C1 segment of cervical spinal cord (tissue), 14 donors: ENCODE measurements at regions not wholly inside any gene's neighbourhood (a gene's known extent, or its start where the extent isn't known, plus 50 kb on each side); places are given as distances from the start of the nearest gene placed in this dataset.
"Not testable (repeated sequence)": the region's sequence is repeated elsewhere in the genome, so short reads cannot be mapped to it uniquely, and the experiment has no call there.

Experiments
- DNase-seq, 14 donors: peaks; one replicate each; lab custom pipeline; 2025; lab: John Stamatoyannopoulos, UW

- DNase-seq = no peak
These were observed 275.7 kb upstream of the MMADHC start for GRCh38 chr2:149863227-149863626.

GRCh38 chr2:149861034-149861433 is 273.5 kb upstream of the MMADHC start:
- no peak for DNase-seq

GRCh38 chr2:149860276-149860921 is 272.8 kb upstream of the MMADHC start:
- DNase-seq = no peak

- DNase-seq = peak in 2 of 14 donors; percentile 2 to 4
These were observed 271.5 kb upstream of the MMADHC start for GRCh38 chr2:149858901-149859634.

GRCh38 chr2:149858216-149858615 is 270.6 kb upstream of the MMADHC start:
- no peak for DNase-seq

GRCh38 chr2:149857344-149857743 is 269.8 kb upstream of the MMADHC start:
- no peak for DNase-seq

GRCh38 chr2:149855859-149856258 is 268.3 kb upstream of the MMADHC start:
- not testable (repeated sequence) for DNase-seq

- DNase-seq = no peak
These were observed 262.0 kb upstream of the MMADHC start for GRCh38 chr2:149849591-149849990.

- DNase-seq = no peak
These were observed 261.6 kb upstream of the MMADHC start for GRCh38 chr2:149849136-149849535.

- no peak for DNase-seq
These were observed 253.8 kb upstream of the MMADHC start for GRCh38 chr2:149841396-149841795.

- DNase-seq = no peak
These were observed 244.7 kb upstream of the MMADHC start for GRCh38 chr2:149832324-149832723.

GRCh38 chr2:149828520-149829210 is 241.1 kb upstream of the MMADHC start:
- DNase-seq = no peak

GRCh38 chr2:149827585-149828126 is 240.1 kb upstream of the MMADHC start:
- peak in 1 of 14 donors; percentile 2 for DNase-seq

GRCh38 chr2:149826471-149827125 is 239.0 kb upstream of the MMADHC start:
- no peak for DNase-seq

GRCh38 chr2:149825473-149825872 is 237.9 kb upstream of the MMADHC start:
- DNase-seq = no peak

- DNase-seq = no peak
These were observed 236.6 kb upstream of the MMADHC start for GRCh38 chr2:149824136-149824535.

GRCh38 chr2:149819356-149819957 is 231.9 kb upstream of the MMADHC start:
- DNase-seq = no peak

GRCh38 chr2:149816756-149817551 is 229.4 kb upstream of the MMADHC start:
- DNase-seq = no peak

GRCh38 chr2:149815941-149816340 is 228.4 kb upstream of the MMADHC start:
- no peak for DNase-seq

- DNase-seq = no peak
These were observed 227.3 kb upstream of the MMADHC start for GRCh38 chr2:149814901-149815300.

- DNase-seq = no peak
These were observed 226.5 kb upstream of the MMADHC start for GRCh38 chr2:149814049-149814448.
